ENCODE measurements at regions not wholly inside any gene's neighbourhood (a gene's known extent, or its start where the extent isn't known, plus 50 kb on each side); places are given as distances from the start of the nearest gene placed in this dataset.

GRCh38 chr10:4190876-4191275 lies 405.9 kb upstream of the KLF6 start:
- no peaks in the 10 kb centered on the region for H4K20me1 ChIP-seq (ENCODE audit: insufficient read depth)
- no peak overlapping the region for H3K4me2 ChIP-seq
- H3K27me3 ChIP-seq (ENCODE audit: insufficient read depth, low read depth): no peaks in the 10 kb centered on the region
- no peaks in the 10 kb centered on the region for H3K9me3 ChIP-seq (ENCODE audit: insufficient read depth, low read depth)
- no peaks in the 10 kb centered on the region for H3K36me3 ChIP-seq (ENCODE audit: low read depth)
- ChIA-PET POLR2A (ENCODE audit: unreplicated experiment) (no interaction called here), CTCF (no interaction called here)
- TF ChIP-seq EZH2 (IDR thresholded peaks at IDR 0.05; ENCODE audit: low read depth): no peak
- TF ChIP-seq CTCF (conservative IDR thresholded peaks at IDR 0.05): no peak
- H3K79me2 ChIP-seq (ENCODE audit: low read depth): no peaks in the 10 kb centered on the region
- H3K4me3 ChIP-seq: no peak overlapping the region
- no peak overlapping the region for H3K27ac ChIP-seq
- H3K9me2 ChIP-seq (ENCODE audit: insufficient read depth): no peaks in the 10 kb centered on the region
- no peak overlapping the region for H2AFZ ChIP-seq
- no TSS peak for BruUV-seq (replicated peaks)
- no peak for DNase-seq
- no peaks in the 10 kb centered on the region for H3K4me1 ChIP-seq (replicated peaks; ENCODE audit: insufficient read depth)
- H3F3A ChIP-seq (ENCODE audit: insufficient read depth, low read depth): no peaks in the 10 kb centered on the region
- intact Hi-C loops (cut with micrococcal nuclease; ENCODE audit: unreplicated experiment): no loop called here

GRCh38 chr10:4189281-4189680 lies 404.3 kb upstream of the KLF6 start:
- Histone ChIP-seq H3K27ac (no peak overlapping the region), H3K9me2 (ENCODE audit: insufficient read depth) (no peaks in the 10 kb centered on the region), H4K20me1 (ENCODE audit: insufficient read depth) (no peaks in the 10 kb centered on the region), H2AFZ (no peak overlapping the region), H3K4me3 (no peak overlapping the region), H3K4me1 (replicated peaks; ENCODE audit: insufficient read depth) (no peaks in the 10 kb centered on the region), H3K9me3 (ENCODE audit: insufficient read depth, low read depth) (no peaks in the 10 kb centered on the region), H3K79me2 (ENCODE audit: low read depth) (no peaks in the 10 kb centered on the region), H3F3A (ENCODE audit: insufficient read depth, low read depth) (no peaks in the 10 kb centered on the region), H3K4me2 (no peak overlapping the region), H3K36me3 (ENCODE audit: low read depth) (no peaks in the 10 kb centered on the region), H3K27me3 (ENCODE audit: insufficient read depth, low read depth) (no peaks in the 10 kb centered on the region)
- TF ChIP-seq EZH2 (IDR thresholded peaks at IDR 0.05; ENCODE audit: low read depth): no peak
- TF ChIP-seq CTCF (conservative IDR thresholded peaks at IDR 0.05): no peak
- POLR2A ChIA-PET (ENCODE audit: unreplicated experiment): no interaction called here
- CTCF ChIA-PET: no interaction called here
- intact Hi-C loops (cut with micrococcal nuclease; ENCODE audit: unreplicated experiment): no loop called here
- no TSS peak for BruUV-seq (replicated peaks)
- no peak for DNase-seq

GRCh38 chr10:4188406-4188805 lies 403.4 kb upstream of the KLF6 start:
- Histone ChIP-seq H3K4me3 (no peak overlapping the region), H3K27ac (no peak overlapping the region), H3K9me3 (ENCODE audit: insufficient read depth, low read depth) (no peaks in the 10 kb centered on the region), H3K4me1 (replicated peaks; ENCODE audit: insufficient read depth) (no peaks in the 10 kb centered on the region), H3F3A (ENCODE audit: insufficient read depth, low read depth) (no peaks in the 10 kb centered on the region), H4K20me1 (ENCODE audit: insufficient read depth) (no peaks in the 10 kb centered on the region), H3K4me2 (no peak overlapping the region), H3K9me2 (ENCODE audit: insufficient read depth) (no peaks in the 10 kb centered on the region), H3K27me3 (ENCODE audit: insufficient read depth, low read depth) (no peaks in the 10 kb centered on the region), H3K36me3 (ENCODE audit: low read depth) (no peaks in the 10 kb centered on the region), H3K79me2 (ENCODE audit: low read depth) (no peaks in the 10 kb centered on the region), H2AFZ (no peak overlapping the region)
- no TSS peak for BruUV-seq (replicated peaks)
- no peak for DNase-seq
- intact Hi-C loops (cut with micrococcal nuclease; ENCODE audit: unreplicated experiment): no loop called here
- TF ChIP-seq CTCF (conservative IDR thresholded peaks at IDR 0.05) (no peak), EZH2 (IDR thresholded peaks at IDR 0.05; ENCODE audit: low read depth) (no peak)
- ChIA-PET POLR2A (ENCODE audit: unreplicated experiment) (no interaction called here), CTCF (interaction anchor here (0.6 kb wide), 1 partner anchor 210 kb away, joined by 14 read pairs; no protein-coding TSS in a partner anchor)
